ENCODE measurements at regions not wholly inside any gene's neighbourhood (a gene's known extent, or its start where the extent isn't known, plus 50 kb on each side); places are given as distances from the start of the nearest gene placed in this dataset.
"Not testable (repeated sequence)": the region's sequence is repeated elsewhere in the genome, so short reads cannot be mapped to it uniquely, and the experiment has no call there.

- not testable (repeated sequence) for TF ChIP-seq POLR2AphosphoS5 (IDR thresholded peaks at IDR 0.05; ENCODE audit: low read depth); EZH2 (IDR thresholded peaks at IDR 0.05; ENCODE audit: low read depth, unreplicated experiment); CTCF (conservative IDR thresholded peaks at IDR 0.05; ENCODE audit: low read depth in 2 of 2); REST (IDR thresholded peaks at IDR 0.05; ENCODE audit: unreplicated experiment); JUNB (IDR thresholded peaks at IDR 0.05; ENCODE audit: unreplicated experiment); CREB1 (CRISPR knock-in tag; IDR thresholded peaks at IDR 0.05; ENCODE audit: low read depth); EZH2phosphoT487 (IDR thresholded peaks at IDR 0.05; ENCODE audit: unreplicated experiment); NANOG (IDR thresholded peaks at IDR 0.05; ENCODE audit: borderline replicate concordance); ZNF331 (CRISPR knock-in tag; IDR thresholded peaks at IDR 0.05; ENCODE audit: low read depth); STAT1 (IDR thresholded peaks at IDR 0.05; ENCODE audit: unreplicated experiment); ETS1 (IDR thresholded peaks at IDR 0.05)
These were observed 54.1 kb upstream of the NOTCH2NLA start for GRCh38 chr1:146282807-146283526.
